NCI-H1092 treated with DMSO at 0.1 percent for 48 hours (cell line): ENCODE measurements at regions not wholly inside any gene's neighbourhood (a gene's known extent, or its start where the extent isn't known, plus 50 kb on each side); places are given as distances from the start of the nearest gene placed in this dataset.

ENCODE experiments used
- DNase-seq: peaks from one replicate; lab custom pipeline; 2025; lab: John Stamatoyannopoulos, UW

GRCh38 chr9:107064378-107064777 lies 201.4 kb downstream of the ZNF462 start:
- no peak for DNase-seq

DNA sequence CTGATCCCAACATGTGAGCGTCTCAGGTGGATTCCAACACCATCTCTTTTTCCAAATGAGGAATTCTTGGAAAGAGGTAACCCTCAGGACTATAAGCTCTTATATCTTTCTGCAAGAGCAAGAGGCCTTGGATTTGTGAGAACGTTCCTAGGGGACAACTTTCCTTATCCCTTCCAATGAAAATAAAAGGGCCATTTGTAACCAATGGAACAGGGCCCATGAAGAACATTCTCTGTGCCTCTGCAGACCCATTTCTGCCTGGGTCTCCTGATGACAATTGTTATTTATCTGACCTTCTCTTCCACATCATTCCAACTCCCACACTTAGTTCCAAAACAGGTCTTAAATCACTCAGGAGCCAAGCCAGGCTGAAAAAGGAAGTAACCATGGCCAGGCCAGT lies 202.6 kb downstream of the ZNF462 start:
- no peak for DNase-seq

DNA sequence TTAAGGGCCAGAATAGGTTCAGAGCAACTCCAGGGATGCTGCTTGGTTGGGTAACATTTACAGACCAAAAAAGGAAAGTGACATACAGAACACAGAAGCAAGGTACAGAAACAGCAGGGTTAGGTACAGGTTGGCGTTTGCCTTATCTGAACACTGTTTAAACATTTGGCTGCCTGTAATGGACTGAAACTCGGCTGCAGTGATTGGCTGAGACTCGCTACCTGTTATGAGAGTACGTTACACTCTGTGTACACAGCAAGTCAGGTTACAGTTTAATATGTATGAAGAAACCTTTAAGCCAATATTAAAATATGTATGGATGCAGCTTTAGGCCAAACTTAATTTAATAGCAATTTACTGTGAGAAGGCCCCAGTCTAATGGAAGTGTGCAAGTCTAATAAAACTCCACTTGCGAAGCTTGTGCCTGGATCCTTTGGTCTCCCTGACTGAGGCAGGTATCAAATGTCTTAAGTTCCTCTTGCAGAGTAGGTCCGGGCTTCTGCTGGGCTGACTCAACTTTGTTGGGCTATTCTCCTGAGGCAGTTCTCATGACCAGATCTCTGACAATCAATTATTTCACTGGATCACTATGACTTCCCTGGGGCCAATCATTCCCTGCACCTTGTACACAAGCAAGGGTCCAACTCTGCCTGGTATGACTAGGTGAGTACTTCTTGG lies 204.9 kb downstream of the ZNF462 start:
- no peak for DNase-seq

GRCh38 chr9:107068581-107068980 lies 205.6 kb downstream of the ZNF462 start:
- DNase-seq = no peak

DNA sequence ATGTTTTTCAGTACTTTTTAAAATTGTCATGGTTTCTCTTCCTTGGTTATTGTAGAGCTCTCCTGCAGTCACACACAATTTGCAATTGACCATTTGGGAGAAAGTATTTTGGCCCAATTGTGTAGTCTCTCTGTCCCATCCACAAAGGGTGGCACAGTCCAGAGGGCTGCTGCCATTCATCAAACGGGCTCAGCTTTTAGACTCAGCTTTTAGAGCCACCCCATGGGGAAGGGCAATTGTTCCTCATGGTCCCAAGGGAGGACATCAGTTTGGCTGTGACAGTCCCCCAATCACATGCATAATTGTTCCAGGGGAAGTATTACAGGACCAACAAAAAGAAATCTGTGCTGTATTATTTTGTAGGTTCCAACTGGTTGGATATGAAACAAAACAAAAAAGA lies 207.6 kb downstream of the ZNF462 start:
- DNase-seq = no peak

DNA sequence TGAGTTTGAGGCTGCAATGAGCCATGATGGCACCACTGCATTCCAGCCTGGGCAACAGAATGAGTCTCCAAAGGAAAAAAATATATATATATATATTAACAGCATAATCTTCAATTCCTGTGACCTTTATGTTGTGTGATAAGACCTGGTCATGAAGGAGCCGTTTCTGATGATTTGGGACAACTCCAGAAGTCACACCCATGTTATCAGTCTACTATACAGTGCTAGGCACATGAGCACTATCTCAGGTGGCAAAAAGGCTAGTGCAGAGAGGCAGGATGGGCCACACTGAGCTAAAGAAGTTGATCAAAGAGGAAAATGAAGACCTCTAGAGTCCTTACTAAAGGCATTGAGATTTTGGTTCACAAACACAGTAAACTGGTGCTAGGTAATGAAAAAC lies 205.0 kb upstream of the RAD23B start:
- no peak for DNase-seq

GRCh38 chr9:107079589-107079988 lies 203.5 kb upstream of the RAD23B start:
- DNase-seq = no peak

DNA sequence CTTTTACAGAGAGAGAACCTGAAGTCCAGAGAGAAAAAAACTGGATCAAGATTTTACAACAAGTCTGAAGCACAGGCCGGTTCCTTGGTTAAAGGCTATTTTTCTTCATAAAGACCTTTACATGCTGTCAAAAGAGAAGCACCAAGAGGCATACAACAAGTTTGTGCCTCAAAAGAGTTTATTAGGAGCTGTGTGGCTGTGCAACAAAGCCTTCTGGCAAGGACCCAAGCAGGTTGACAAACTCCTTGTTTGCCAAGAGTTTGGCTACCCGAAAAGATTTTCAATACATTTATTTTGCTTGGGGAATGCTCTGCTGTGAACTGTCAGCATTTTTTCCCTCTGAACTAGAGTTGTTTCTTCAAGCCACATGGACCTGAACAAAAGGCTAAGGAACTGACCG lies 202.9 kb upstream of the RAD23B start:
- DNase-seq = no peak

DNA sequence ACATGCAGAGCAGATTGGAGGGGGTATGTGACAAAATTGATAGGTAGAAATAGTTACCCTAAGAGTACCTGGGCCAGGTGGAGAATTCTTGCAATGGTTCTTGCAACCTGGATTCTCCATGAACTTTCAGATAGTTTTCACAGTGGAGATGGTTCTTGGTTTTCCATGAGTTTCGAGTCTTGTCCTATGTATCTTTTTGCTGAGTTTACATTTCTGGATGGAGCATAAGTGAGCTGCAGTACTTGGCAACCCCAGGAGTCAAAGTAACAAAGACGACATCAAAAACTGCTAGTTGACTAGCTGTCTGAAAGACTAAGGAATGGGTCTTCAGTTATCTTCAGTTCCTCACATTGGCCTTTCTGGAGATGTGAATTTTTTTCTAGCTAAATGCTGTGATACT lies 196.6 kb upstream of the RAD23B start:
- DNase-seq = no peak

- DNase-seq = no peak
Measured at GRCh38 chr9:107087222-107087621, 195.9 kb upstream of the RAD23B start.

- DNase-seq = no peak
Measured at GRCh38 chr9:107090218-107090617, 192.9 kb upstream of the RAD23B start.

GRCh38 chr9:107093365-107094060 lies 189.6 kb upstream of the RAD23B start:
- DNase-seq = no peak

GRCh38 chr9:107094370-107094769 lies 188.7 kb upstream of the RAD23B start:
- DNase-seq = no peak

DNA sequence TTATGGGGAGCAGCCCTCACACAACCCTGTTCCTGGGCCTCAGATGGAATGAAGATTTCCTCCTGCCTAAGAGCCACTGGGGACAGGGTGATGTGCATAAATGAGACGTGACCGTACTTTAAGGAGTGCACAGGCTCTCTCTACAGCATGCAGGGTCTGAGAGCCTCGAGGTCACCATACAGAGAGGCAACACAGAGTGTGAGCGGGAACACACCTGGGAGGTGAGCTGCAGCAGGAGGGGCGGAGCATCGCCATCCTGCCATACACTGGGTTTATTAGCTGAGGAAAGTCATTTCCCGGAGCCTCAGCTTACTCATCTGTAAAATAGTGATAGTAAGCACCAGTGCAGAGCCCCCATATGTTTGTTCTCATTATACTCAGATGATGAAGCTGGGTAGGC lies 182.5 kb upstream of the RAD23B start:
- no peak for DNase-seq

DNA sequence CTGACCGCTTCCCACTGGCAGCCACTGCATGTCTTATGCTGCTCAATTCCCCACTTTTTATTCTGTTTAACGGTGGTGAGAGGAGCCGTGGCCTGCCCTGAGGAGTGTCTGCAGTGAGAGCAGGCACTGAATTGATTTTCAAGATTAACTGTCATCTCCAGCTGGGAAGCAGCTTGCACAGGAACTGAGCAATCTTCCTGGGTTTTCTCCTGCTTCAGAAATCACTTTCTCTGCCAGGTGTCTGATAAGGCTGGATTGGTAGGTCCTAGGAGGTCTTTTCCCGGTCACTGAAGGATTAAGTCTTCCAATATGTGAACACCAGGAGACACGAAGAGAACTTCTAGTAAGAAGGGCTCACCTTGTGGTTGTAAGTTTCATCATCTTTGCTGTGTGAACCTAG lies 181.1 kb upstream of the RAD23B start:
- no peak for DNase-seq

GRCh38 chr9:107103621-107104020 lies 179.5 kb upstream of the RAD23B start:
- DNase-seq = no peak

GRCh38 chr9:107105784-107106183 lies 177.3 kb upstream of the RAD23B start:
- no peak for DNase-seq

- DNase-seq = no peak
Measured at GRCh38 chr9:107106416-107106815, 176.7 kb upstream of the RAD23B start.

- no peak for DNase-seq
Measured at GRCh38 chr9:107108342-107109130, 174.5 kb upstream of the RAD23B start.

- no peak for DNase-seq
Measured at GRCh38 chr9:107109324-107109723, 173.8 kb upstream of the RAD23B start.

DNA sequence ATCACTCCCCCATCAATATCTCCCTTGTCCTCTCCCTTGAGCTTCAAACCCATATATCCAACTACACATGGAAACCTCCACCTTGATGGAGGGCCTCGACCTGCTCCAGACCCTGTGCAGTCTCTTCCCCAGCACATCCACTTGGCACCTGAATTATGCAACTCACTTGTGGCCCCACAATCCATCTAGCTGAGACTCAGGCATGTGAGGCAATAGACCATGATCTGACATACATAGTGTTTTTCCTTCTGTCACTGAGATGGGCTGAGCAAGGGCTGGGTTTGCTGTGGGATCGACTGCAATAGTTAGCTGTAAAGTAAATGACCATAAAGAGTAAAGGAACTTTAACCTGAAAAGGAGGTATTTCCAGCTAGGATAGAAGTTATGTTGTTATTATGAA lies 172.9 kb upstream of the RAD23B start:
- no peak for DNase-seq

DNA sequence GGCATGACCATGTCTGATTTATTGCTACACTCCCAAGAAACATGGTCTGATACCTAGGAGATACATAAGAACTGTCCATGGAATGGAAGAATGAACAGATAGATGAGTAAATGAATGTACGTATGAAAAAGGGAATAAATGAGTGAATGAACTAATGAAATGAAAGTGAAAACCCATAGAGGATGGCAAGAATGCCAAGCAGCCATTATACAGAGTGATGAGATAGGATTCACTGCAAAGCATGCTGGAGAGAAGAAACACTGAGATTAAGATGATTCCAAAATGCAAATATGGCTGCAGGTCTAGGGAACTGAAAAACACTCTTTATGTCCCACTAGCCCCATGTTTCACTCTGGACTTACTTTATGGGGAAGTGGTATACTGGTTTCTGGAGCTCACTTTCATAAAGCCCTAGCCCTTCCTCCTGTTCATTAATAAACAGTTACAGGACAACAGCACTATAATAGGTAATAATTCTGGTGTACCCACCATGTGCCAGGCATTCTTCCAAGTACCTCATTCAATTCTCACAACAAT lies 170.3 kb upstream of the RAD23B start:
- no peak for DNase-seq
